SK-N-SH treated with all-trans-retinoic acid at 6 μM for 48 hours (cell line): ENCODE measurements at regions not wholly inside any gene's neighbourhood (a gene's known extent, or its start where the extent isn't known, plus 50 kb on each side); places are given as distances from the start of the nearest gene placed in this dataset.

Experiments used
- ATAC-seq: fragments of 200-7000 bp; cut with Tn5 transposase; 3 replicates; pipeline ENCODE4 v1.9.1; 2020; ENCODE audit warnings: mild to moderate bottlenecking, moderate library complexity
- BACH2 ChIP-seq: fragments of 250-450 bp; sonication (Bioruptor Pico); IDR thresholded peaks from 2 replicates; pipeline ENCODE4 v1.9.0; 2021; ENCODE audit warnings: mild to moderate bottlenecking, borderline replicate concordance
- CREB5 ChIP-seq: fragments of 250-450 bp; sonication (Bioruptor Pico); IDR thresholded peaks from 2 replicates; pipeline ENCODE4 v1.5.1; 2020; ENCODE audit warnings: low read depth, mild to moderate bottlenecking, moderate library complexity
- CSDC2 ChIP-seq: fragments of 250-450 bp; sonication (Bioruptor Pico); IDR thresholded peaks from 2 replicates; pipeline ENCODE4 v1.5.0; 2020; ENCODE audit warnings: mild to moderate bottlenecking, moderate library complexity
- CSRNP3 ChIP-seq: fragments of 250-450 bp; sonication (Bioruptor Pico); IDR thresholded peaks from 2 replicates; pipeline ENCODE4 v1.5.1; 2021; ENCODE audit warnings: mild to moderate bottlenecking, moderate library complexity
- ESRRG ChIP-seq: fragments of 250-450 bp; sonication (Bioruptor Pico); IDR thresholded peaks from 2 replicates; pipeline ENCODE4 v1.6.1; 2021; ENCODE audit warnings: mild to moderate bottlenecking
- GLIS3 ChIP-seq: fragments of 250-450 bp; sonication (Bioruptor Pico); IDR thresholded peaks from 2 replicates; pipeline ENCODE4 v1.5.0; 2020; ENCODE audit warnings: mild to moderate bottlenecking, moderate library complexity
- ISL1 ChIP-seq: fragments of 250-450 bp; sonication (Bioruptor Pico); IDR thresholded peaks from 2 replicates; pipeline ENCODE4 v2.1.2; 2022; ENCODE audit warnings: mild to moderate bottlenecking, moderate library complexity
- OSR1 ChIP-seq: fragments of 250-450 bp; sonication (Bioruptor Pico); IDR thresholded peaks from 2 replicates; pipeline ENCODE4 v1.8.0; 2022; ENCODE audit warnings: moderate library complexity, mild to moderate bottlenecking, inconsistent platforms
- PATZ1 ChIP-seq: fragments of 250-450 bp; sonication (Bioruptor Pico); IDR thresholded peaks from 2 replicates; pipeline ENCODE4 v1.8.0; 2020; ENCODE audit warnings: mild to moderate bottlenecking, moderate library complexity, borderline replicate concordance
- TCF4 ChIP-seq: fragments of 250-450 bp; sonication (Bioruptor Pico); IDR thresholded peaks from 2 replicates; pipeline ENCODE4 v1.8.0; 2021; ENCODE audit warnings: mild to moderate bottlenecking, moderate library complexity, borderline replicate concordance
- TOX ChIP-seq: fragments of 250-450 bp; sonication (Bioruptor Pico); IDR thresholded peaks from 2 replicates; pipeline ENCODE4 v1.8.0; 2021; ENCODE audit warnings: mild to moderate bottlenecking, moderate library complexity, borderline replicate concordance
- TSHZ2 ChIP-seq: fragments of 250-450 bp; sonication (Bioruptor Pico); IDR thresholded peaks from 2 replicates; pipeline ENCODE4 v1.5.0; 2020; ENCODE audit warnings: mild to moderate bottlenecking, moderate library complexity
- ZFP3 ChIP-seq: fragments of 250-450 bp; sonication (Bioruptor Pico); IDR thresholded peaks from 2 replicates; pipeline ENCODE4 v1.5.0; 2020; ENCODE audit warnings: mild to moderate bottlenecking, moderate library complexity
- ZFP30 ChIP-seq: fragments of 450-650 bp; formaldehyde crosslinking; IDR thresholded peaks from 2 replicates; pipeline ENCODE4 v1.5.0; 2022; ENCODE audit warnings: mild to moderate bottlenecking, moderate library complexity
- ZNF565 ChIP-seq: fragments of 450-650 bp; formaldehyde crosslinking; conservative IDR thresholded peaks from 2 replicates; pipeline ENCODE4 v1.5.0; 2020; ENCODE audit warnings: low read depth, mild to moderate bottlenecking, moderate library complexity
- ZNF70 ChIP-seq: fragments of 450-650 bp; formaldehyde crosslinking; IDR thresholded peaks from 2 replicates; pipeline ENCODE4 v1.5.0; 2020; ENCODE audit warnings: mild to moderate bottlenecking, moderate library complexity

GRCh38 chr4:11702886-11703557 lies 274.3 kb upstream of the HS3ST1 start:
- no peak for TF ChIP-seq ISL1 (CRISPR knock-in tag)
- no peak for TF ChIP-seq GLIS3 (CRISPR knock-in tag)
- TF ChIP-seq OSR1 = no peak
- TF ChIP-seq CREB5 (CRISPR knock-in tag) = no peak
- no peak for TF ChIP-seq ESRRG (CRISPR knock-in tag)
- no peak for TF ChIP-seq PATZ1
- no peak for TF ChIP-seq ZNF70 (CRISPR knock-in tag)
- TF ChIP-seq TCF4 (CRISPR knock-in tag) = no peak
- no peak for TF ChIP-seq ZFP30
- TF ChIP-seq TSHZ2 (CRISPR knock-in tag) = no peak
- no peak for TF ChIP-seq ZNF565 (CRISPR knock-in tag)
- no peak for TF ChIP-seq ZFP3 (CRISPR knock-in tag)
- TF ChIP-seq TOX (CRISPR knock-in tag) = no peak
- TF ChIP-seq, all 23 proteins: peak for 0
- ATAC-seq = no peak

- no peak for ATAC-seq
- no peak for TF ChIP-seq ESRRG (CRISPR knock-in tag)
- no peak for TF ChIP-seq CSDC2 (CRISPR knock-in tag)
- TF ChIP-seq ZNF565 (CRISPR knock-in tag) = no peak
- no peak for TF ChIP-seq TCF4 (CRISPR knock-in tag)
- no peak for TF ChIP-seq BACH2 (CRISPR knock-in tag)
- TF ChIP-seq, all 23 proteins: peak for 0
Observed at GRCh38 chr4:11701966-11702725, 273.5 kb upstream of the HS3ST1 start.

GRCh38 chr4:11700751-11701226 lies 272.1 kb upstream of the HS3ST1 start:
- TF ChIP-seq CSRNP3 (CRISPR knock-in tag) = no peak
- ATAC-seq = no peak

GRCh38 chr4:11698846-11699590 lies 270.3 kb upstream of the HS3ST1 start:
- TF ChIP-seq TOX (CRISPR knock-in tag) (no peak), ZFP3 (CRISPR knock-in tag) (no peak), BACH2 (CRISPR knock-in tag) (no peak), CSDC2 (CRISPR knock-in tag) (no peak), OSR1 (no peak), TSHZ2 (CRISPR knock-in tag) (no peak), ZNF70 (CRISPR knock-in tag) (no peak), PATZ1 (no peak), ESRRG (CRISPR knock-in tag) (no peak), ISL1 (CRISPR knock-in tag) (no peak)
- no peak for ATAC-seq
